ENCODE measurements at regions not wholly inside any gene's neighbourhood (a gene's known extent, or its start where the extent isn't known, plus 50 kb on each side); places are given as distances from the start of the nearest gene placed in this dataset.

GRCh38 chr12:76260390-76260748, 87.8 kb downstream of the BBS10 start:
- TF ChIP-seq CTCF (IDR thresholded peaks at IDR 0.05; ENCODE audit: low read depth, low read length, poor library complexity, severe bottlenecking) (no peak), EZH2phosphoT487 (IDR thresholded peaks at IDR 0.05; ENCODE audit: borderline replicate concordance, low read length) (no peak)
